ENCODE measurements at regions not wholly inside any gene's neighbourhood (a gene's known extent, or its start where the extent isn't known, plus 50 kb on each side); places are given as distances from the start of the nearest gene placed in this dataset.

GRCh38 chr7:98049034-98049433 is 57.6 kb upstream of the LMTK2 start:
- no peak for DNase-seq (ENCODE audit: extremely low read depth in 1 of 4, low spot score in 3 of 4)
- TF ChIP-seq SNIP1 (IDR thresholded peaks at IDR 0.05; ENCODE audit: low read depth) (no peak), MLX (CRISPR knock-in tag; conservative IDR thresholded peaks at IDR 0.05) (no peak), MAX (CRISPR knock-in tag; IDR thresholded peaks at IDR 0.05) (no peak), MTF1 (CRISPR knock-in tag; IDR thresholded peaks at IDR 0.05; ENCODE audit: borderline replicate concordance) (no peak), HES1 (IDR thresholded peaks at IDR 0.05; ENCODE audit: low read depth) (no peak), NFE2 (IDR thresholded peaks at IDR 0.05; ENCODE audit: low read depth) (no peak)
- BruUV-seq (replicated peaks), result no TSS peak
- ChIA-PET CTCF (ENCODE audit: low intra/inter-chr PET ratio) (no interaction called here), POLR2A (interaction anchor here (0.8 kb wide), 1 partner anchor 22 kb away, joined by 3 read pairs; no protein-coding TSS in a partner anchor)
- Histone ChIP-seq H3K36me3 (ENCODE audit: control insufficient read depth, insufficient read depth, low read length) (no peaks in the 10 kb centered on the region), H3K9ac (ENCODE audit: insufficient read depth in 1 of 2, low read depth in 2 of 2, low read length in 2 of 2) (no peak overlapping the region), H3K4me2 (ENCODE audit: insufficient read depth, low read length) (no peak overlapping the region), H3K4me3 (no peak overlapping the region), H3K4me1 (replicated peaks in 1 of 2; ENCODE audit: control insufficient read depth in 2 of 2, insufficient read depth in 2 of 2, low read length in 2 of 2) (no peaks in the 10 kb centered on the region), H3K9me3 (replicated peaks; ENCODE audit: control insufficient read depth, insufficient read depth, low read depth, low read length) (no peaks in the 10 kb centered on the region), H3K9me1 (ENCODE audit: control insufficient read depth, insufficient read depth, low read length) (peaks cover 5% of the 10 kb centered on the region), H4K20me1 (replicated peaks; ENCODE audit: control insufficient read depth, insufficient read depth, low read length) (peaks cover 9% of the 10 kb centered on the region; the same call in 1 of the 2 replicates), H3K79me2 (ENCODE audit: control insufficient read depth, insufficient read depth, low read length) (no peaks in the 10 kb centered on the region), H3K27me3 (ENCODE audit: control insufficient read depth in 2 of 2, insufficient read depth in 2 of 2, low read length in 2 of 2) (peaks cover 29 to 45% of the 10 kb centered on the region in 2 experiments), H2AFZ (ENCODE audit: low read depth, low read length) (no peak overlapping the region), H3K27ac (ENCODE audit: extremely low read depth, low read depth, low read length) (no peak overlapping the region)
- intact Hi-C loops (cut with micrococcal nuclease), result no loop called here
- no peak for FAIRE-seq
- no peak for ATAC-seq
- 16% methylated on average over 9 of the region's 9 CpGs for WGBS (ENCODE audit: insufficient coverage, low coverage, missing lambda C conversion rate)
- in situ Hi-C loops (cut with MboI), result no loop called here

All from K562 (cell line).